Gastrocnemius medialis (tissue), 4 donors: ENCODE measurements at regions not wholly inside any gene's neighbourhood (a gene's known extent, or its start where the extent isn't known, plus 50 kb on each side); places are given as distances from the start of the nearest gene placed in this dataset.

Source experiments
- POLR2A ChIP-seq, 2 donors: fragments of 450-650 bp; IDR thresholded peaks; one replicate each; pipeline ENCODE4 v1.6.1; 2017; ENCODE audit warnings: antibody characterized with exemption in 2 of 2, mild to moderate bottlenecking in 2 of 2, moderate library complexity in 2 of 2
- TF ChIP-seq, protein P1 (sequence below), 5 experiments: fragments of 450-650 bp in 3 of 5; fragments of 200-600 bp in 2 of 5; sonication (generic) in 2 of 5; IDR thresholded peaks in 4 of 5; conservative IDR thresholded peaks in 1 of 5; 1 replicate in 4 of 5; 2 replicates in 1 of 5; pipeline ENCODE4 v1.5.1; 2016 to 2019; ENCODE audit warnings: antibody characterized with exemption in 5 of 5, mild to moderate bottlenecking in 3 of 5, moderate library complexity in 3 of 5

DNA sequence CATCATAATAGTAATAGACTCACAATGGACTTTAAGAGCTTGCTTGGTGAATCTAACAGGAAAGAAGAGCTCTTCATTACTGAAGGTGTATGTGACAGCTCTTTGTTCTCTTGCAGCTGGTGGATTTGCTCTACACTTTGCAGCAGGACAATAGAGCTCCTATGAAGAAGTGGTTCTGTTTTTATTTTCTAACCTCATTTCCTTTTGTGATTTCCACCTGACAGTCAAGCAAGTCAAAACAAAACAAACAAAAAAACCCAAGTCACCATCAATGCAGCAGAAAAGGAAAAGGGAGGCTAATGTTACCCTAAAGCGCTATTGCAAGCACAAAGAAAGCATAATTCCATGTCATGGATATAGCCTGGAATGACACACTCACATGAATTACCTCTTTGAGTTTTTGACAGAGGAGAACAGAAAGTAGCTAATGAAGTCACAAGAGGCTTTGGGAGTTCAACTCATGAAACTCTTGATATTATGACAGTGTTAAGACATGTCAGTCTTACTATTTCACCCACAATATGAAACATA is 1188.1 kb downstream of the EPHA7 start:
- TF ChIP-seq, protein P1, sequence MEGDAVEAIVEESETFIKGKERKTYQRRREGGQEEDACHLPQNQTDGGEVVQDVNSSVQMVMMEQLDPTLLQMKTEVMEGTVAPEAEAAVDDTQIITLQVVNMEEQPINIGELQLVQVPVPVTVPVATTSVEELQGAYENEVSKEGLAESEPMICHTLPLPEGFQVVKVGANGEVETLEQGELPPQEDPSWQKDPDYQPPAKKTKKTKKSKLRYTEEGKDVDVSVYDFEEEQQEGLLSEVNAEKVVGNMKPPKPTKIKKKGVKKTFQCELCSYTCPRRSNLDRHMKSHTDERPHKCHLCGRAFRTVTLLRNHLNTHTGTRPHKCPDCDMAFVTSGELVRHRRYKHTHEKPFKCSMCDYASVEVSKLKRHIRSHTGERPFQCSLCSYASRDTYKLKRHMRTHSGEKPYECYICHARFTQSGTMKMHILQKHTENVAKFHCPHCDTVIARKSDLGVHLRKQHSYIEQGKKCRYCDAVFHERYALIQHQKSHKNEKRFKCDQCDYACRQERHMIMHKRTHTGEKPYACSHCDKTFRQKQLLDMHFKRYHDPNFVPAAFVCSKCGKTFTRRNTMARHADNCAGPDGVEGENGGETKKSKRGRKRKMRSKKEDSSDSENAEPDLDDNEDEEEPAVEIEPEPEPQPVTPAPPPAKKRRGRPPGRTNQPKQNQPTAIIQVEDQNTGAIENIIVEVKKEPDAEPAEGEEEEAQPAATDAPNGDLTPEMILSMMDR (IDR thresholded peaks at IDR 0.05 in 4 of 5, conservative IDR thresholded peaks at IDR 0.05 in 1 of 5) = no peak
- TF ChIP-seq POLR2A (IDR thresholded peaks at IDR 0.05) = no peak
